ENCODE measurements at regions not wholly inside any gene's neighbourhood (a gene's known extent, or its start where the extent isn't known, plus 50 kb on each side); places are given as distances from the start of the nearest gene placed in this dataset.

DNA sequence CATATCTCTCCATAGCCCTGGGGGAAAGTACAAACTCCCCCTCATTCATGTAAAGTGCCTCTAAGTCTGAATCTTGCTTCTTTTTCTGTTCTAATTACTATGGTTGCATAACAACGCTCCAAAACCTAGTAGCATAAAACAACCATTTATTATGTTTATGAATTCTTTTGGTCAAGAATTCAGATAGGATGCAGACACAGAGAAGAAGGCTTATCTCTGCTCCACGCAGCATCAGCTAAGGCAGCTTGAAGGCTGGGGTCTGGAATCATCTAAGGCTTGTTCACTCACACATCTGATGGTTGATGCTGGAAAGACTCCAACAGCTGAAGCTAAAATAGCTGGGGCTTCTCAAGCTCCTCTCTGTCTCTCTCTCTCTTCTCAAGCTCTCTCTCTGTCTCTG lies 564.5 kb downstream of the ZNF674 start:
- no peak for DNase-seq

DNA sequence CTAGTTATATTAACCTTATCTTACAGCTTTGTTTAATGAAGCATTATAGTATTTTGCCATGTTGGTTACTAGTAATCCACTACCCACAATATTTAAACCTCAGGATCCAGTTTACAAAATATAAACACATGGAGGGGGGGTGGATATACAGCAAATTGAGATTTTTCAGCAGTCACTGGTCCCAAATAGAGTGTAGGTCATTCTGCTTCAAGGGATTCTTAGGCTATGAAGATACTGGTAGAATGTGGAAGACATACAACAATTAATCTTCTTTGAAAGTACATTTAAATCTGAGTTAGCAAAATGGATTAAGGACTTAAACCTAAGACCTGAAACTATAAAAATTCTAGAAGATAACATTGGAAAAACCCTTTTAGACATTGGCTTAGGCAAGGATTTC lies 569.6 kb downstream of the ZNF674 start:
- DNase-seq = no peak

DNA sequence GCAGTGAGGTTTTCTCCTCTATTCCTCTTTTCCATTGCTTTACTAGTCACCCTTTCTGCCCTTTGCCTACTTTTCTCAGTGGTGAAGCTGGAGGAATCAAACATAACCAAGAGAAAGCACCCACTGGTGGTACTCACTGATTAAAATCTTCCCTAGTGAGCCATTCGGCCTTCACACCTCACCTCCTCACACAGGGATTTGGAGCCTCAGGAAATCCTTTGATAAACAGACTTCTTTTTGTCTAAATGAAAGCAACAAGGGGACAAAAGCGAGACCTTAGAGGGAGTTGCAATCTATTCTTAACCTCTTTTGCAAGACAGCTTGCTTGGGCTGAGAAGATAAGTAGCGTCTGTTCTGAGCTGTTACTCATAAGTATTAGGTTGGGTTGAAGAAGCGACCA lies 572.6 kb downstream of the ZNF674 start:
- DNase-seq = no peak

DNA sequence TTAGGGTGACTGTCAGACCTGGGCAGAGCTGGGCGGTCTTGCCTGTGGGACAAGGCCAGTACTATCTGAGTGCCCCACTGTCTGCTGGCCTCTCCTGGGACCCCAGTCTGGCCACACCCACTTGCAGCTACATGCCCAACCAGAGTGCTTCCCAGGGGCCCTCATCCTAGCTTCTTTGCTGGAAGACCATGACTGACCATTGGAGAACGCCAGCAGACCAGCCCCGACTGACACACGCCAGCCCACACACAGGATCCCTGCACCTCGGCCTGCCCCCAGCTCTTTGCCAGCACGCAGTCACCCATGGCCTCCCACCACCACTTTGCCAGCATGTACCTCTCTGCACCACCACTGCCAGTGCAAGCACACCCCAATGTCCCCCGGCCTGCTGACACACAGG lies 585.7 kb downstream of the ZNF674 start:
- no peak for DNase-seq

DNA sequence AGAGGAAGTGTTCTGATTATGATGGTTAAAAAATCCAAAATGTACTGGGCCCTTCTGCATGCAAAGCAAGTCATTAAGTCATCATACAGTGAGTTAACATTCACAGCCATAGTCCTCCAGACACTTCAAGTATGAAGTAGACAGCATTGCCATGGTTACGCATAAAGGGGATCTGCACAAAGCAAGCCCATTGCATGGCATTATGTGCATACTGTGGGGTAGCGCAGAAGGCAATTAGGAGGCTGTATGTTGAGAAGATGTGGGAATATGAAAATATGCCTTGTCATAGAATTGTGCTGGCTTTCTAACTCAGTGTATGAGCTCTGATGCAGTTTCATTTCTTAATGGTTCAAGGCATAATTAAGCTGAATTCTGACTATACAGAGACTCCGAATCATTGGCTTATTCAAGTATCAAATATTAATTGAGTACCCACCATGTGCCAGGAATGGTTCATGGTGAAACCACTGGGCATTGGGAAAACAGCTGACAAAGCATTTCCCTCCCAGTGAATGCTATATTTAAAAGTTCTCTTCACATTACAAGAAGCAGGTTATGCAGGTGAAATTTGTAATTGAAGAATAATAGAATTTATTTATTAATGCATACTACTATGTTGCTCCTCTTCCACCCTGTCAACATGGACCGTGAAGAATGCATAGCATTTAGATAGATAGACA lies 588.9 kb downstream of the ZNF674 start:
- DNase-seq = no peak

DNA sequence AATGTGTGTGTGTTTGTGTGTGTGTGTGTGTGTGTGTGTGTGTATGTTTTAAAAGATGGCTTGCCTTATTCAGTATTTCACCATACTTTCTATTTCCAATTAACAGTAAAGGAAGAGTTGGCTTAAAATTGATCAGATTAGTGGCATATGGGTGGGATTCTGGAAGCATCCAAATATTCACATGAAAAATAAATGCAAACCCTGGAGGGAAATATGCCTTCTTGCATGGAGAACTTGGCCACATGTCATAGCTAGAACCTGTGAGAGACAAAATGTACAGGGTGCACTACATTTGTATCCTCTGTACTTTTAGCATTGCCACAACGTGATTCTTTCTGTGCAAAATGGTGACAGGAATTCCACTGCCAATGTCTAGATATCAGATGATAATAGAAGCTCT lies 589.6 kb downstream of the ZNF674 start:
- DNase-seq = no peak

DNA sequence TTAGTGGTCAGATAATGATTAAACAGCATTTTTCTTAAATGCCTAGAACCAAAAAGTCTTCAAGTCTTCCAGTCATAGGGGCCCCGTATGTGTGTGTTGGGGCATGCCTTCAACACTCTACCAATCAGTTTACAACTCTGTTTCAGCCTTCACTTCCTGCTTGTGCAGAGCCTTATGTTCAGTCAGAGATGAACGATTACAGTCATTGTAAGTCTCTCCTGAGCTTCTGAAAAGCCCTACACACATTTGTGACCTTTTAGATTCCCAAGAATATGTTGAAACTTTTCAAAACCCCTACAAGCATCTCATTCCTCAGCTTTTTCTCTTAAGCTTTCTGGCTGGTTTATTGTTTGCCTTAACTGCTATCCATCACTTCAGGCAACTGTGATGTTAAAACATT lies 591.2 kb downstream of the ZNF674 start:
- DNase-seq = no peak

DNA sequence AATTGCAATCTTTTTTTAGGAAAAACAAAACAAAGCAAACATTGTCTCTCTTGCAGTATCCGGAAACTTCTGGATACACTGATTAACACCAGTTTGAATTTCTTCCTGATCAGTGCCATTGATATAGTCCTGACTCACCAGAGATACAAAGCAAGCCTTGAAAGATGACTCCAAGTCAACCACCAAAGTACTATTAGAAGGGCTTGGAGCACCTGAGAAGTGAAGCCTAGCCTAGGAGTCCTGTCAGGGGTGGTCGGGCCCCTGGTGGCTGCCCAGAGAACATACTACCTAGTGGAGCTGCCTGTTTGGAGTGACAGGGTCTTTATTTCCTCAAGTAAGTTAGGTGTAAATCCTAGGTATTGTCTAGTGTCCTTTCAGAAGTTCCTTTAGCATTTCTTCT lies 593.2 kb downstream of the ZNF674 start:
- no peak for DNase-seq

DNA sequence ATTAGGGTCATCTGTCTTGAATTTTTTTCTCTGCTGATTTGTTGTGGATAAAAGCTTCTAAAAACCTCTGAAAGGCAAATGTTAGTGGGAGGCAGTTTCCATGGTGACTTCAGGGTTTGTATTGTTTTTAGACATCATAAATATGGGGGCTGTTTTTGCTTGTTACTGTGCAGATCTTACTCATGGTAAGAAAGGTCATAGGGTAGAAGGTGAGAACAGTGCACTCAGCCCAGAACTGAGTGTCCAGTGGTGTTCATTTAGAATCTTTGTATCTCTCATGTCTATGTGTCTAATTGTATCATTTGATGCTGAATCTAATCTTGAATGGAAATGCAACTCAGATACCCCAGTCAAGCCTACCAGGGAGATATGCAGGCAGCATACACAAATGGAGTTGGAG lies 609.8 kb downstream of the ZNF674 start:
- peak; percentile 0 for DNase-seq

DNA sequence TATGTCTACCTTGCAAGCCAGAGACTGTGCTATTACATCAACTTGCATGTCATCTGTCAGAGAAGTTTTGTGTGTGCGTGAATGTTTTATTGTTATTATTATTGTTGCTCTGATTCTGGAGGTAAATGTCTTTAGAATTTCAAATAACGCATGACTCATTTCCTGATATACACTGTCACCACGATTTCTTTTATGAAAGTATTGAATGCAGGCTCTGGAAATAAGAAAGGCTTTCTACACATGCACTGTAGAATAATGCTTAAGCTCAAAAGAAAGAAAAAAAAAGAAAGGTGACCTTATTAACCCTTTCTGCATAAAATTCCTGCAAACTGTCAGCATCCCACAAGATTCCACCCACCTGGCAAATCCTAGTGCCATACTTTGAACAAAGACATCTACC lies 632.9 kb downstream of the ZNF674 start:
- DNase-seq = no peak

DNA sequence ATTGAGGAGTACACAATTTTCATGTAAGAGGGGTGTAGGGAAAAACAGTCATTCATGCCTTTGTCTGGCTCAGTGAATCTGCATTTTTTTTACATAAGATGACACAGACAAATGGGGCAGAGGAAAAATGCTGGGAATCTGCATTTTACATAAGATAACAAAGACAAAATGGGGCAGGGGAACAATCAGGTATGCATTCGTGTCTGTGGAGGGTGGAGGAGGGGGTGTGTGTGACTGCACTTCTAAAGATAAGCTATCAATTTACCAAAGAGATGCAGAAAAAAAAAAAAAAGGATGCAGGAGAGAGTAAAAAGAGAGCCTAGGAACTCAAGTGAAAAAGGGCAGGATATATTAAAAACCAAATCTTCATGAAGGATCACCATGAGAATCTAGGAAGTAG lies 637.4 kb downstream of the ZNF674 start:
- no peak for DNase-seq

DNA sequence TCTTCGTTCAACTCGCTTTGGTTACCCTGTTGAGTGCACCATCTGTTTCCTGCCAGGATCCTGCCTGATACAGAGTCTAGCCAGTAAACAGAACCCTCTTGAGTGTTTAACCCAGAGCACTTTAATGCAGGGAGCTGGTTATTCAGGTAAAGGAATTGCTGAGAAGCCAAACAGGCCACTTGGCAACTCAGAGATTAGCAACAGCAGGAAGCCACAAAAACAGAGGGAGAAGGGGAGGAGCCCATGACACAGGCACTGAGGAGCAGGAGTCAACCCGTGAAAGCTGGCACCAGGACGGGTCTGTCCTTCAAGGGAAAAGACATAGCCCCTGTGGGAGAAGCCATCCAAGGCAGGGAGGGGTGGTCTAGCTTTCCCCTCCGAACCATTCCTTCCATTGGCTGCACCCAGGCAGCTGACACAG lies 641.4 kb downstream of the ZNF674 start:
- DNase-seq = no peak

DNA sequence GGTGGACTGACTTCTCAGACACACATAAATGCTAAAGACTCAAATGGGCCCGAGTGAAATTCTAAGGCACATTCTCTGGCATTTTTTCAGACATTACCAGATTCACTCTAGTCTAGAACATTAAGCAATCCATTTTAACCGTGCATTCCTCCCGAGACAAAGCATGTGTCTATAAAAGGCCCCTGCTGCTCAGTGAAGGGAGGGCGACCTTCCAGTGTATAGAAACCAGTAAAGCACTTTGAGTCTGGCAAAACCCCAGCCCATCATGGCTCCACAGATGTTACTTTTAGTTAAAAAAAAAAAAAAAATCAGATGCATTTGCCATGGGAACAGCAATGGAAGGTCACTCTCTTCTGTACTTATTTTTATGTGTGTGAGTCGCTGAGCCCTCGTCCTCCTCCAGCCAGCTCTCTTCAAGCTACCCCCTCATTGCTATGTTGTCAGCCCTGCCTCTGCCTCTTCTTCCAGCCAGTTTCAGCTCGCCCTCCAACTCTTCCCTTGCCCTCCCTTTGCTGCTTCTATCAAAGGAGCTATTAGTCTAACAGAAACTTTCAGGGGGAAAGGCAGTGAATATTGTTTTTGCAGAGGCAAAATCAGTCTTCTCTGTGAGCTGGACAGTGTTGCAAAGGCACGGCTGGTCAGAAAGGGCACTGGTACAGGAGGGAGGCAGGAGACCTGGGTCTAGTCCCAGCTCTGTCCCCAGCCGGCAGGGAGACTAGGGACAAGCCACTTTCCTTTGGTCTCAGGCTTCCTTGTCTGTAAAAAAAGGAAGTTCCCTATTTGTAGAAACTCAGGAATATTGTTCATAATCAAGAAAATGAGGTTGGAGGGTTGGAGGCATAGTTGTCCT lies 644.2 kb downstream of the ZNF674 start:
- no peak for DNase-seq

DNA sequence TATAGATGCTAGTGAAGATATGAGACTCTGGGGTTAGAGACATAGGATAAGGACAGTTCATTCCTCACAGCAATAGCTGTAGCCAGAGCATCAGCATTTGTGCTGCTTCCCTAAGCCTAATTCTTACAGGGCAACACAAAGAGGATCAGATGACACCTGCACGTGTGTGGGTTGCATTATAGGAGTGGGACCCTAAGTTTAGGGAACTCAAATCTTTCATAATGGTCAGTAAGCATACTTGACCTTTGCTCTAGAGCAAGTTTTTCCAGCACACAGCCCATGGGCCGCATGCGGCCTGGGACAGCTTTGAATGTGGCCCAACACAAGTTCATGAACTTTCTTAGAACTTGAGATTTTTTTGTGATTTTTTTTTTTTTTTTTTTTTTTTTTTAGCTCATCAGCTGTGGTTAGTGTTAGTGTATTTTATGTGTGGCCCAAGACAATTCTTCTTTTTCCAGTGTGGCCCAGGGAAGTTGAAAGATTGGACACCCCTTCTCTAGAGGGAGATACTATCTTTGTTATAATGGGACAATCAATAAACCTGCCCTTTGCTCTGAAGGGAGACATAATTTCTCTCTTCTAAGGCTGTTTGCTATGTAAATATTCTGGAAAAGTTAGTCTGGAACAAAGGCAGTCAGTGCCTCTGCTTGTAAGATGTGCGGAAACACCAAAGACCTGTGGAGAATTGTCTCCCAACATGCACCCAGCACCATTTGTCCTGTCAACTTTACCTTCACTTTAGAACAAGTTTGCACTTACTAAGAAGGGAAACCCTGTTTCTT lies 650.2 kb downstream of the ZNF674 start:
- DNase-seq = no peak

DNA sequence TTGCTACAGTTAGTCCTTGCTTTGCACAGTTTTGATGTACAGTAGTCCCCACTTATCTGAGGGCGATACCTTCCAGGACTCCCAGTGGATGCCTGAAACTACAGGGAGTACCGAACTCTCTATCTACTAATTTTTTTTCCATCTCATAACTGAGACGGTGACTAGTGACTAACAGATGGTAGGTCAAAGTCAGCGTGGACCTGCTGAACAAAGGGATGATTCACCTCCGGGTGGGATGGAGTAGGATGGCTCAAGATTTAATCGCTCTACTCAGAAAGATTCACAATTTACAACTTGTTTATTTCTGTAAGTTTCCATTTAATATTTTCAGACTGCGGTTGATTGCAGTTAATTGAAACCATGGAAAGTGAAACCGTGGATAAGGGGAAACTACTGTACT lies 655.8 kb downstream of the ZNF674 start:
- DNase-seq = peak; percentile 6

DNA sequence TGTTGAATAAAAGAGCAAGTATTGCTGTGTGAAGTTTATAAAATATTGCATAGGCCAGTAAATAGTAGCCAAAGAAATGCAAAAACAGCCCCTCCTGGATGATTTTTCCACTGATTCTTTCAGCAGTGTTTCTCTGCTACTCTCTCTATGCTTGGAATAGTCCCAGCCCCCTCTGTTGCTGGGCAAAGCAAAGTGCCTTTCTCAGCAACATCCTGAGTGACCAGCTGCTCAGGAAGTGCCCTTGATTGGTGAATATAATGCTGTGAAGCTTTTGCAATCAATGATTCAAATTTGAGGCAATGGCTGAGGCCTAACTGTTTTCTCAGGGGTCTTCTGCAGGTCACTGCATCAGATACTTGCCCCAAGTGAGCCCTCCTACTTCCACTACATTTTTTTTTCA lies 656.7 kb downstream of the ZNF674 start:
- no peak for DNase-seq

DNA sequence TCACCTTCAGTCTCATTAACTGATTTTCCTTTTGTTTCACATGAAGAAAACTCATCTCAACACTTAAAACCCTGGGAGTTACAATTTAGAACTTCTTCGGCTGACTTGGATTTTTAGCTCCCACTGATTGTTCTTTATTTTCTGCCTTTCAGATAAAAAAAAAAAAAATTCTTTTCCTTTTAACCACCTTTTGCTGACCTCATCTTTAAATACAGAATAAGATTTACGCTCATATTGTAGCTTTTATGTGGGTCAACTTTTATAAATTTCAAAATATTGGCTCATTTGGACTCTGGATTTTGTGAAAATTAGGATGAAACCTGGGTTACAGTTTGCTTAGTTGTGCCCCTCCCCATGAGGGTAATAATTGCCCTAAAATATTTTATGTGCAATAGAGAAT lies 659.3 kb downstream of the ZNF674 start:
- DNase-seq = no peak

DNA sequence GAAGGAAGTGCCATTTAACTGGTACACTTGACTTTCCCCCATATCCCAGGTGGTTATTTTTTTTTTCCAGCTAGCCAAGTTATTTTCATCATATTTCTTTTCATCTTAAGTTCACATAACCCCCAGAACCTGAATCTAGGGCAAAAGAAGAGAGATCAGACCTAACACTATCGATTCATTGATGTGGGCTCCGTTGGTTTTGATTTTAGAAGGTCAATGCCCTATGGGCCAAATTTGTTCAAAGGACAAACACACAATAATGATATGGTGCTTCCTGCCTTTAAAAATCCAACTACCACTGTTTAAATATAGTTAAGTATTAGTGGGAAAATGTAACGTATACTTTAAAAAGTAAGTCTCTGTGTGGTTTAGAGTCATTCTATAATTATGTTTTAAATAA lies 665.7 kb downstream of the ZNF674 start:
- no peak for DNase-seq

DNA sequence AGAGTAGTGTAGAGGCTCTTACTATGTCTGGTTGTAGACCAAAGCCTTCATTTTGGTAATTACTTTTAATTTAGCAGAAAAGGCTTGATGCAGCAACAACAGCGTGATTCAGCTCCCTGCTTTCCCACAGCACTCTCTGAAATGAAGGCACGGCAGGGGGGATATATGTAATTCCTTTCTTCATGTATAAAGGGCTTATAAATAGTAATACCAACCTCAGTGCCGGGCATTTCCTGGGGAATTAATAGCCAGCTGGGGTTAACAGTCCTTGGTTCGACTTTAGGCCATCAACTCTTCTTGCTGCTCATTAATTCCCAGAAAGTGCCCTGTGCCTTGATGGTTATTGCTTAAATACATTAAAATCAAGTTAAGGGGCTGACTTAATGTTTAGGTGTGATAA lies 669.0 kb downstream of the ZNF674 start:
- no peak for DNase-seq

DNA sequence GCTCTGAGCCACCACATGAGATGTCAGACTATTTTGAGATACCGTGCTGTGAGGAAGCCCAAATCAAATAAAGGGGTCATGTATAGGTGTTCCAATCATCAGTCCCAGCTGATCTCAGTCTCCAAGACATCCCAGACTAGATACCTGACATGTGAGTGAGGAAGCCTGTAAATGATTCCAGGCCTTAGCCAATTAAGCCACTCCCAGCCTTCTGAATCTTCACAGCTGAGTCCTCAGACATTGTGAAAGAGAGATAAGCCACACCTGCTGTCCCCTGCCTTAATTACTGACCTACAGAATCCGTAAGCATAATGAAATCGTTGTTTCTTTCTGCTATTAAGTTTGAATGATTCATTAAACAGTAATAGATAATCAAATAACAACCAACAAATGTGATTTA lies 671.4 kb downstream of the ZNF674 start:
- DNase-seq = no peak

DNA sequence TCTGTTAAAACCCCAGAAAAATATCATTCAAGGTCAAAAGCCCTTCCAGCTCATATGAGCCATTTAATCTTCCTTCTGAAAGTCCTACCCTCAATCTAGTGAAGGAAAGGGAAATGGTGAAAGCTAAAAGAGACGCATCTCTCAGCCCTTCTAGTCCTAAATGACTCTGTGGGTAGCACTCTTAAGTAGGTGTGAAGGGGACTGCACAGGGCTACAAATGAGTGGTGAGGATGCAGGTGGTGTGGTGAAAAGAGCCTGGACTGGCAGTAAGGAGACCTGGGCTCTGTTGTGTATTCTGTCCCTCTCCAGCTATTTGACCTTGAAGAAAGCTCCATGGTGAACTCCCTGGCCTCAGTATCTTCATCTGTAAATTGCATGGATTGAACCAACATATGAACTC lies 671.8 kb upstream of the DIPK2B start:
- DNase-seq = no peak

DNA sequence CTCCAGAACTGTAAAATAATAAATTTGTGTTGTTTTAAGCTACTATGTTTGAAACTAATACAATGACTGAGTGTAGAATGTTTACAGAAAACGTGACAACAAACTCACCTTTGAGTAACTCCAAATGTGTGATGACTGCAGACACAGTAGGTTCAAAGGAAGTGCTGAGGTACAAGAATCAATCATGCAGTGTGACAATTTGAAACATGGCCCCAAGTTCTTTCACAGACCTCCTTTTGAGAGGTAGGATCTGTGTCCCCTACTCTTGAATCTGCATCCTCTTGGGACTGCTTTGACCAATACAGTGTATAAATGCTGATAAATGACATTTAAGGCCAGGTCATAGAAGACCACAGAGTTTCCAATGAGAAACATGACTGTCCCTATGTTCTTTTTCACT lies 667.7 kb upstream of the DIPK2B start:
- DNase-seq = no peak

DNA sequence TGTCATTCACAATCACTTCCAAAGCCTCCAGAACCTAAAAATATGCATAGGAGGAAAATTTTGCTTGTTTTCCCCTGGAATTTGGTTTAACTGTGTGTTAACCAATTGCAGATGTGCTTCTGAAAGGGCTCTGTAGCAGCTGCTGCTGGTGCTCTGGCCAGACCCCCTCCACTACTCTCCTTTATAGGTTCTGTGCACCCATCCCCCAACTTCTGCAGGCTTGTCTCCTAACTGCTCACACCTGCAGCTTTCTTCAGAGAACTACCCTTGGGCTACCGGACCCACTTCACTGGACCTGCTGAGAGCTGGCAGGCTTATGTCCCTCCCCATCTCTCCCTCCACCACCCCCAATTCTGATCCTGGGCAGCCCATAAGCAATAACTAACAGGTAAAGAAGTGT lies 662.1 kb upstream of the DIPK2B start:
- no peak for DNase-seq

DNA sequence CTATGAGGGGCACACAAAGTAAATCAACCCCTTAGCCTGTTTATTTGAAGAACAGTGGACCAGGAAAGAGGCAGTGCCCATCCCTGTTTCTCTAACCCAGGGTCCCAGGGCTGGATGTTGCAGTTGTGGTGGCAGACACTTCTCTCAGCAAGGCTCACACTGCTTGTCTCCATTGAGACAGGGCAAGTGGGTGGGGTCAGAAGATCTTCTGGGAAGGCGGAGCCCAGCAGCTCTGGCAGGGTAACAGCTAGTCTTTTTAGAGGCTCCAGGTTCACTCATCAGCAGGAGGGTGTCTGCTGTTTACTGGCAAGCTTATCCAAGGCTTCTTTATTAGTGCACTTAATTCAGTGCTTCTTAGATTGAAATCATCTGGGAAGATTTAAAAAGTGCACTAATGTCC lies 659.8 kb upstream of the DIPK2B start:
- no peak for DNase-seq

Measured in suppressor macrophage treated with lipopolysaccharide for 4 hours (primary cell).